ENCODE measurements at regions not wholly inside any gene's neighbourhood (a gene's known extent, or its start where the extent isn't known, plus 50 kb on each side); places are given as distances from the start of the nearest gene placed in this dataset.

DNA sequence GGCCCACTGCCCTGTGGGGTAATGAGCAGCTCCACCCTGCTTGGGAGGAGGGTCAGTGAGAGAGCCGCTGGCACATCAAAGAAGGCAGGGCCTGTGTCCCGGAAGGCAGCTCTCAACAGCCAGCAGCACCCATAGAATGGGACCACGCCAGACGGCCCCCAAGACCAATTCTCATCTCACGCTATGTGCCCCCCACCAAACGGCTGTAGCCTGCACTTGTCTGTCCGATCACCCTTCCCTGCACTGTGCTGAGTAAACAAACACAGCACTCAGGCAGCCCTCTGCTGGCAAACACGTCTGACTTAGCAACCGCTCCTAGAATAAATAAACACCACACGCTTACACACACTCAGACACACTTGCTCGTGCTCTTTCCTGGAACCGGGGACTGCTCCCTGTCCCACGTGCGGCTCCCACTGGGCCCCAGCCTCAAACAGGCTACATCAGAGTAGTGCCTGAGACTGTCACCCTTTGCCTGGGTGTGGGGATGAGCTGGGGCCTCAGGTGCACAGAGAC lies 53.2 kb upstream of the CDON start:
- ChIA-PET POLR2A (interaction anchor here (1.1 kb wide), 1 partner anchor 77 kb away, joined by 4 read pairs; no protein-coding TSS in a partner anchor), CTCF (ENCODE audit: low intra/inter-chr PET ratio) (no interaction called here)
- Histone ChIP-seq H3K9me3 (replicated peaks; ENCODE audit: control insufficient read depth, insufficient read depth, low read depth, low read length) (no peaks in the 10 kb centered on the region), H3K36me3 (ENCODE audit: control insufficient read depth, insufficient read depth, low read length) (no peaks in the 10 kb centered on the region), H3K4me3 (no peak overlapping the region), H4K20me1 (replicated peaks; ENCODE audit: control insufficient read depth, insufficient read depth, low read length) (peaks cover 3% of the 10 kb centered on the region; the same call in 1 of the 2 replicates), H3K9me1 (ENCODE audit: control insufficient read depth, insufficient read depth, low read length) (peaks cover 2% of the 10 kb centered on the region), H2AFZ (ENCODE audit: low read depth, low read length) (no peak overlapping the region), H3K4me2 (ENCODE audit: insufficient read depth, low read length) (no peak overlapping the region), H3K27me3 (ENCODE audit: control insufficient read depth in 2 of 2, insufficient read depth in 2 of 2, low read length in 2 of 2) (peaks cover 37 to 88% of the 10 kb centered on the region in 2 experiments), H3K27ac (ENCODE audit: extremely low read depth, low read depth, low read length) (no peak overlapping the region), H3K9ac (ENCODE audit: insufficient read depth in 1 of 2, low read depth in 2 of 2, low read length in 2 of 2) (peak overlapping the region in 1 of 2 experiments; percentile 43; a peak in 2 of 4 replicates), H3K79me2 (ENCODE audit: control insufficient read depth, insufficient read depth, low read length) (no peaks in the 10 kb centered on the region), H3K4me1 (replicated peaks in 1 of 2; ENCODE audit: control insufficient read depth in 2 of 2, insufficient read depth in 2 of 2, low read length in 2 of 2) (no peaks in the 10 kb centered on the region; a peak in 1 of 5 replicates)
- no TSS peak for BruUV-seq (replicated peaks)
- no peak for FAIRE-seq
- ATAC-seq = peak; percentile 78
- 1% methylated on average over 14 of the region's 14 CpGs for WGBS (ENCODE audit: insufficient coverage, low coverage, missing lambda C conversion rate)
- in situ Hi-C loops (cut with MboI) = no loop called here
- intact Hi-C loops (cut with micrococcal nuclease) = no loop called here
- peak in 3 of 4 experiments; percentile 23 to 27 (median 24) for DNase-seq (ENCODE audit: extremely low read depth in 1 of 4, low spot score in 3 of 4)
- TF ChIP-seq, protein P1, sequence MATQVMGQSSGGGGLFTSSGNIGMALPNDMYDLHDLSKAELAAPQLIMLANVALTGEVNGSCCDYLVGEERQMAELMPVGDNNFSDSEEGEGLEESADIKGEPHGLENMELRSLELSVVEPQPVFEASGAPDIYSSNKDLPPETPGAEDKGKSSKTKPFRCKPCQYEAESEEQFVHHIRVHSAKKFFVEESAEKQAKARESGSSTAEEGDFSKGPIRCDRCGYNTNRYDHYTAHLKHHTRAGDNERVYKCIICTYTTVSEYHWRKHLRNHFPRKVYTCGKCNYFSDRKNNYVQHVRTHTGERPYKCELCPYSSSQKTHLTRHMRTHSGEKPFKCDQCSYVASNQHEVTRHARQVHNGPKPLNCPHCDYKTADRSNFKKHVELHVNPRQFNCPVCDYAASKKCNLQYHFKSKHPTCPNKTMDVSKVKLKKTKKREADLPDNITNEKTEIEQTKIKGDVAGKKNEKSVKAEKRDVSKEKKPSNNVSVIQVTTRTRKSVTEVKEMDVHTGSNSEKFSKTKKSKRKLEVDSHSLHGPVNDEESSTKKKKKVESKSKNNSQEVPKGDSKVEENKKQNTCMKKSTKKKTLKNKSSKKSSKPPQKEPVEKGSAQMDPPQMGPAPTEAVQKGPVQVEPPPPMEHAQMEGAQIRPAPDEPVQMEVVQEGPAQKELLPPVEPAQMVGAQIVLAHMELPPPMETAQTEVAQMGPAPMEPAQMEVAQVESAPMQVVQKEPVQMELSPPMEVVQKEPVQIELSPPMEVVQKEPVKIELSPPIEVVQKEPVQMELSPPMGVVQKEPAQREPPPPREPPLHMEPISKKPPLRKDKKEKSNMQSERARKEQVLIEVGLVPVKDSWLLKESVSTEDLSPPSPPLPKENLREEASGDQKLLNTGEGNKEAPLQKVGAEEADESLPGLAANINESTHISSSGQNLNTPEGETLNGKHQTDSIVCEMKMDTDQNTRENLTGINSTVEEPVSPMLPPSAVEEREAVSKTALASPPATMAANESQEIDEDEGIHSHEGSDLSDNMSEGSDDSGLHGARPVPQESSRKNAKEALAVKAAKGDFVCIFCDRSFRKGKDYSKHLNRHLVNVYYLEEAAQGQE (IDR thresholded peaks at IDR 0.05; ENCODE audit: borderline replicate concordance) = peak; percentile 22; the same call in 1 of the 2 replicates
- TF ChIP-seq, protein P1 (CRISPR knock-in tag; IDR thresholded peaks at IDR 0.05; ENCODE audit: low read depth) = no peak
- TF ChIP-seq ZNF79 (CRISPR knock-in tag; IDR thresholded peaks at IDR 0.05; ENCODE audit: low read depth) = no peak
- TF ChIP-seq, protein P2, sequence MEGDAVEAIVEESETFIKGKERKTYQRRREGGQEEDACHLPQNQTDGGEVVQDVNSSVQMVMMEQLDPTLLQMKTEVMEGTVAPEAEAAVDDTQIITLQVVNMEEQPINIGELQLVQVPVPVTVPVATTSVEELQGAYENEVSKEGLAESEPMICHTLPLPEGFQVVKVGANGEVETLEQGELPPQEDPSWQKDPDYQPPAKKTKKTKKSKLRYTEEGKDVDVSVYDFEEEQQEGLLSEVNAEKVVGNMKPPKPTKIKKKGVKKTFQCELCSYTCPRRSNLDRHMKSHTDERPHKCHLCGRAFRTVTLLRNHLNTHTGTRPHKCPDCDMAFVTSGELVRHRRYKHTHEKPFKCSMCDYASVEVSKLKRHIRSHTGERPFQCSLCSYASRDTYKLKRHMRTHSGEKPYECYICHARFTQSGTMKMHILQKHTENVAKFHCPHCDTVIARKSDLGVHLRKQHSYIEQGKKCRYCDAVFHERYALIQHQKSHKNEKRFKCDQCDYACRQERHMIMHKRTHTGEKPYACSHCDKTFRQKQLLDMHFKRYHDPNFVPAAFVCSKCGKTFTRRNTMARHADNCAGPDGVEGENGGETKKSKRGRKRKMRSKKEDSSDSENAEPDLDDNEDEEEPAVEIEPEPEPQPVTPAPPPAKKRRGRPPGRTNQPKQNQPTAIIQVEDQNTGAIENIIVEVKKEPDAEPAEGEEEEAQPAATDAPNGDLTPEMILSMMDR (IDR thresholded peaks at IDR 0.05 in 2 of 3, conservative IDR thresholded peaks at IDR 0.05 in 1 of 3; ENCODE audit: insufficient read depth in 2 of 3, low read depth in 1 of 3, low read length in 3 of 3) = peak in 2 of 3 experiments; percentile 8 to 17; a peak in 1 of 6 replicates
- TF ChIP-seq TFAM (CRISPR knock-in tag; conservative IDR thresholded peaks at IDR 0.05) = no peak
- TF ChIP-seq FOXA3 (CRISPR knock-in tag; conservative IDR thresholded peaks at IDR 0.05 in 1 of 2, IDR thresholded peaks at IDR 0.05 in 1 of 2) = peak; percentile 24 to 58; a peak in 2 of 4 replicates
- no peak for TF ChIP-seq IRF2 (CRISPR knock-in tag; IDR thresholded peaks at IDR 0.05)
- TF ChIP-seq STAG1 (CRISPR knock-in tag; IDR thresholded peaks at IDR 0.05; ENCODE audit: borderline replicate concordance) = no peak
- TF ChIP-seq NBN (IDR thresholded peaks at IDR 0.05; ENCODE audit: low read depth) = no peak
- peak in 1 of 2 experiments; percentile 42; a peak in 2 of 4 replicates for TF ChIP-seq RAD21 (CRISPR knock-in tag; conservative IDR thresholded peaks at IDR 0.05 in 1 of 2, IDR thresholded peaks at IDR 0.05 in 1 of 2)
- 0 out of 2 replicates have a peak, but pooled peaks have one; percentile 11 for TF ChIP-seq FOXJ3 (CRISPR knock-in tag; IDR thresholded peaks at IDR 0.05)
- TF ChIP-seq MIER1 (IDR thresholded peaks at IDR 0.05; ENCODE audit: low read depth) = no peak
